ENCODE measurements at regions not wholly inside any gene's neighbourhood (a gene's known extent, or its start where the extent isn't known, plus 50 kb on each side); places are given as distances from the start of the nearest gene placed in this dataset.

- TF ChIP-seq CTCF (IDR thresholded peaks at IDR 0.05; ENCODE audit: low read depth, low read length) = no peak
- no peak for DNase-seq (ENCODE audit: low read depth in 2 of 2)
- H3K4me3 ChIP-seq (replicated peaks in 1 of 2; ENCODE audit: low read depth in 2 of 2, low read length in 2 of 2) = no peak overlapping the region
Measured at GRCh38 chr5:117204926-117205869, 630.6 kb upstream of the SEMA6A start.

GRCh38 chr5:117204404-117204803, 629.8 kb upstream of the SEMA6A start:
- no peak for DNase-seq (ENCODE audit: low read depth in 2 of 2)
- TF ChIP-seq CTCF (IDR thresholded peaks at IDR 0.05; ENCODE audit: low read depth, low read length) = no peak
- no peak overlapping the region for H3K4me3 ChIP-seq (replicated peaks in 1 of 2; ENCODE audit: low read depth in 2 of 2, low read length in 2 of 2)

DNA sequence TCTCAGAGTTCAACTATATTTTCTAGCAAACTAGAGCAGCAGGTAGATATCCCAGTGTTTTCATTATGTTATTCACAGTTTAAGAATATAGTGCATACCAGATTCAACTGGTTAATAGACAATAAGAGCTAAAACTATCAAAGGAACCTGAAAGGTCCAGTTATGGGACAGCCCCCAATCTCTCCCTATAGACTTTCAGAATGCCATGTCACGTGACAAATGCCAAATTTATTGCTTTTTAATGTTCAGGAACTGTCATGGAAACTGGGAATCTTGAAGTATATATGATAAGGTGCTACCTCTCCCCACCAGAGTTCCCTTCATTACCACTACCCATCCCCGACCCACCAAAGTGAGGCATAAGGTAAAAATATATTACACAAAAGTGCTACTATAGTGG, 629.0 kb upstream of the SEMA6A start:
- DNase-seq (ENCODE audit: low read depth in 2 of 2) = no peak
- TF ChIP-seq CTCF (IDR thresholded peaks at IDR 0.05; ENCODE audit: low read depth, low read length) = no peak
- no peak overlapping the region for H3K4me3 ChIP-seq (replicated peaks in 1 of 2; ENCODE audit: low read depth in 2 of 2, low read length in 2 of 2)

GRCh38 chr5:117201001-117201400, 626.4 kb upstream of the SEMA6A start:
- TF ChIP-seq CTCF (IDR thresholded peaks at IDR 0.05; ENCODE audit: low read depth, low read length) = no peak
- H3K4me3 ChIP-seq (replicated peaks in 1 of 2; ENCODE audit: low read depth in 2 of 2, low read length in 2 of 2) = no peak overlapping the region
- peak; percentile 8 to 20 for DNase-seq (ENCODE audit: low read depth in 2 of 2)

GRCh38 chr5:117195076-117195475, 620.5 kb upstream of the SEMA6A start:
- H3K4me3 ChIP-seq (replicated peaks in 1 of 2; ENCODE audit: low read depth in 2 of 2, low read length in 2 of 2) = no peak overlapping the region
- no peak for TF ChIP-seq CTCF (IDR thresholded peaks at IDR 0.05; ENCODE audit: low read depth, low read length)
- DNase-seq (ENCODE audit: low read depth in 2 of 2) = no peak

- no peak for TF ChIP-seq CTCF (IDR thresholded peaks at IDR 0.05; ENCODE audit: low read depth, low read length)
- H3K4me3 ChIP-seq (replicated peaks in 1 of 2; ENCODE audit: low read depth in 2 of 2, low read length in 2 of 2) = no peak overlapping the region
- DNase-seq (ENCODE audit: low read depth in 2 of 2) = peak; percentile 10 to 18
Measured at GRCh38 chr5:117191251-117191650, 616.6 kb upstream of the SEMA6A start.
